DMS114 treated with DMSO at 0.1 percent for 48 hours (cell line): ENCODE measurements at regions not wholly inside any gene's neighbourhood (a gene's known extent, or its start where the extent isn't known, plus 50 kb on each side); places are given as distances from the start of the nearest gene placed in this dataset.
"Not testable (repeated sequence)": the region's sequence is repeated elsewhere in the genome, so short reads cannot be mapped to it uniquely, and the experiment has no call there.

Experiments
- DNase-seq: peaks from one replicate; lab custom pipeline; 2025; ENCODE audit not compliant: unreplicated experiment; lab: John Stamatoyannopoulos, UW

DNA sequence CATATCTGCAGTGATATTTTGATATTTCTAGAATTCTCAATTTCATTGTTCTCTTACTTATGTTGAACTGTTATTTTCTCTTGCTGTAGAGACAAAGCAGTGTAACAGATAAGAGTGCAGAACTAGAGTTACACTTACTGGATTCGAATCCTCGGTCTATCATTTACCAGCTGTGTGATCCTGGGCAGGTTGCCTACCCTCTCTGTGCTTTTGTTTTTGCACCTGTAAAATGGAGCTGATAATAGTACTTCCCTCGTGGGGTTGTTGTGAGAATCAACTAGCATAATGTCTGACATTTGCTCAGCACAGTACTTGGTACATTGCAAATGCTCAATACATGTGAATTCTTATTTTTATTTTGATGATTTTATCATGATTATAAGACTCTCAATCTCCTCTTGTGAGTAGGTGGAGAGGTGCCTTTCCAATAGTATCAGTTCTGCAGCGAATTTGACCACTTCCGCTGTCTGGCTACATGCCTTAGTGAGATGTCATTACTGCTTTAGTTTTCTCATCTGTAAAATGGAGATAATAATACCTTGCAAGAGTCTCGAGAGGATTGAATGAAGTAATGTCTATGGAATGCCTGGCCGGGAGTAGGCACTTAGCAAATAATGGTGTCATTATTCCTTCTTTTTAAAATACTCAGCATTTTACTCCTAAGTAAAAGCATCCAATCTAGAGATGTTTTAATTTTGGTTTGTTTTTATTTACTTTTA, 312.2 kb upstream of the MAF start:
- no peak for DNase-seq

DNA sequence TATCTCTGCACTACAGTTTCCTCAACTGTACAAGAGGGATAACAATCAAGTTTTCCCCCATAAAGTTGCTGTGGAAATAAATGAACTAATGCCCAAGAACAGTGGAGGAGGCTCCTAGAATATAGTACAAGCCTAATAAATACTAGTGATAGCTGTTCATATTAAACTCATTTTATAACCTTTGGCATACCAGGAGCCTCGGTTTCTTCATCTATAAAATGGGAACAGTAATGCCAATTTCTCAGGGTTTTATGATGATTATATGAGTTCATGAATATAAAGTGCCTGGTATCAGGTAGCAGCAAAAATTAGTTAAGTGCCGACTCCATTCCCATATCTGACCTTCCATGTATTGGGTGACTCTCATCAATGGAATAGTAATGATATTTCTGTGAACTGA, 311.1 kb upstream of the MAF start:
- DNase-seq, result no peak

DNA sequence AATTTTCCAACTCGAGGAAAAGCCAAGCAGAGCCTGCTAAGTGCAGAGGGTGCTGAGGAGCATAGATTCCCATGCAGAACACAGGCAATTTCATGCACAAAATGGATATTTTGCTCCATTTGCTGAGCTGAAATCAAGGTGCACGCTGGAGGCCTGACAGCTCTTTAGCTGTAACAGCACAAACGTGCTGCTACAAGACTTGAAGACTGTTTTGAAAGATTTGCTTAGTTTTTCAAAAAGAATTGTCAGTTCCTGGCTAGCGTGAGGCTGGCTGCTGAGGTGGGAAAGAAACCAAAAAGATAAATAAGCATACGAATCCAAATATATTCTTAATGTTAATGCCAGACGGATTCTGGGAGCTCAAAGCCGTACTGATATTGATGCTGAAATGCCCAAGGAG, 309.0 kb upstream of the MAF start:
- DNase-seq, result no peak

DNA sequence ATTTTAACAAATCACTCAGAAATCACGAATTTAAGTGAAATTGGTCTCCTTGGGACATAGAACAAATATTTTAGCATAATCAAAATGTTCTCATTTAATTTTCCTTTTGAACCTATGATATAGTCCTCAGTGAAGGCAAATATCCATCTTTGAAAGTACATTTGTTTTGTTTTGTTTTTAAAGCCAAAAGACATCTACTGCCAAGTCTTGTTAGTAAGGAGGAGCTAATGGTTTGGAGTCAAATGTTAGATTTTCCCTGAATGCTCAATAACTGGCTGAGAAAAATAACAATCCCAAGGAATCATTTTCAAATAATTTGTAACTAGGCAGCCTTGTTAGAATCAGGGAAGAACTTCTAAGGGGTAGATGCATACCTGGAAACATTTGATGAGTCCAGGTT, 302.9 kb upstream of the MAF start:
- DNase-seq, result no peak

DNA sequence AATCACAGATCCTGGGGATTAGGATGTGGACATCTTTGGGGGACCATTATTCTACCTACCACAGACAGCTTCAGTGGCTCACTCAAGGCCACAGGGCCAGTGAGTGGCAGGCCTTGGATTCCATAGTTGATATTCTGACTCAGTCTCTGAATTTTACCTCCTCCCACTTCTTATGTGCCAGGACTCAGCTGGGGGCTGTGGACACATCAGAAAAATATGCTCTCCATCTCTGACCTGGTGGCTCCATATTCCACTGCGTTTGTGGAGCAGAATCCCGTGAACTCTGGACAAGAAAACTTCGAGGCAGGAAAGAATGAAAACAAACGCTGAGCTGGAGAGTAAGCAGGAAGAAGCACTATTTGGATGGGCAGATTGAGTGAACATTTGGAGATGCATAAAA, 301.8 kb upstream of the MAF start:
- no peak for DNase-seq

DNA sequence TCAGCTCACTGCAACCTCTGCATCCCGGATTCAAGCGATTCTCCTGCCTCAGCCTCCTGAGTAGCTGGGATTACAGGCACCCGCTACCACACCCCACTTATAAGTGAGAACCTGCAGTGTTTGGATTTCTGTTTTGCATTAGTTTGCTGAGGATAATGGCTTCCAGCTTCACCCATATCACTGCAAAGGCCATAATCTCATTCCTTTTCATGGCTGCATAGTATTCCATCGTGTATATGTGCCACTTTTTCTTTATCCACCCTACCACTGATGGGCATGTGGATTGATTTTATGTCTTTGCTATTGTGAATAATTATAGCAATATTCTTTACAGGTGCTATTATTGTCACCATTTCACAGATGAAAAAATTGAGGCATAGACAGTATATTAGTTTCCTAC, 301.0 kb upstream of the MAF start:
- no peak for DNase-seq

DNA sequence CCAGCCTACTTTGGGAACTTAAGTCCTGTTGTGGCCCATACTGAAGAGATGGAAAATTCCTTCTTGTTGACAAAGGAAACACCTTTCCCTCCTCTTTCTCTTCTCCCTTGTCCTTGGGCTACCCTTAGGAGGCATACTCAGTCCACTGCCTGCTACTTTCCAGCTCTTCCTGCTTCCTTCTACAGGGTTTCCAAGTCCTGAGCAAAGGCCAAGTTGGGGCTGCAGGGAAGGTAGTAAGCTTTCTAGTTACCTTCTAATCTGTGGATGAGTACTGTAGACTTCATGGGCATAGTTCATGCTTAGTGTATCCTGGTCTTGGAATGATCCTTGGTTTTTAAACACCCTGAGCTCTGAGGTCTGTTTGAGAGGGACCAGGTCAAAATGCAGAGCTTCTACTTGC, 299.2 kb upstream of the MAF start:
- DNase-seq, result no peak

DNA sequence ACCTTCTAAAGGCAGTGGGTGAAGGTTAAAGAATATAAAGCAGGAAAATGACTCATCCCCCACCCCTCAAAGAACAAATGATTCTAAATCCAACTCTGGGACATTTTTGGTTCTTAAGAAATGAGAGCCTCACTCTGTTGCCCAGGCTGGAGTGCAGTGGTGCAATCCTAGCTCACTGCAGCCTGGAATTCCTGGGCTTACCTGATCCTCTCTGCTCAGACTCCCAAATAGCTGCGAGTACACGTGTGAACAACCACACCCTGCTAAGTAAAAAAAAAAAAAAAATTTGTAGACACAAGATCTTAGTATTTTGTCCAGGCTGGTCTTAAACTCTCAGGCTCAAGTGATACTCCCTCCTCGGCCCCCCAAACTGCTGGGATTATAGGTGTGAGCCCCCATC, 298.8 kb upstream of the MAF start:
- no peak for DNase-seq

DNA sequence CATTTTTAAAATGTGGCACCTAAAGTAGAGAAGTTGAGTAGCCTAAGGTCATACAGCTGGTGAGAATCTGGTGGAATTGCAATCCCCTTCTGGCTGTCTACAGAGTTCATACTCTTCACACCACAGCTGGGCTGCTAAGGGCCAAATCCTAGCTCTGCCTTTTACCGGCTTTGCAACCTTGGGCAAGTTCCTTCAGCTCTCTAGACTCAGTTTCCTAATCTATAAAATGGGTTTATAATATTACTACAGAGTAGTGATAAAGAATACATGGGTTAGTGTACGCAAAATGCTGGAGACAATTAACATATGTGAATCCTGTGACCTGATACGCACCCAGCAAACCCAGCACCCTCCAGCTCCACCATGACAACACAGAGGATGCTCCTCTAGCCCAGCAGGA, 298.2 kb upstream of the MAF start:
- no peak for DNase-seq

DNA sequence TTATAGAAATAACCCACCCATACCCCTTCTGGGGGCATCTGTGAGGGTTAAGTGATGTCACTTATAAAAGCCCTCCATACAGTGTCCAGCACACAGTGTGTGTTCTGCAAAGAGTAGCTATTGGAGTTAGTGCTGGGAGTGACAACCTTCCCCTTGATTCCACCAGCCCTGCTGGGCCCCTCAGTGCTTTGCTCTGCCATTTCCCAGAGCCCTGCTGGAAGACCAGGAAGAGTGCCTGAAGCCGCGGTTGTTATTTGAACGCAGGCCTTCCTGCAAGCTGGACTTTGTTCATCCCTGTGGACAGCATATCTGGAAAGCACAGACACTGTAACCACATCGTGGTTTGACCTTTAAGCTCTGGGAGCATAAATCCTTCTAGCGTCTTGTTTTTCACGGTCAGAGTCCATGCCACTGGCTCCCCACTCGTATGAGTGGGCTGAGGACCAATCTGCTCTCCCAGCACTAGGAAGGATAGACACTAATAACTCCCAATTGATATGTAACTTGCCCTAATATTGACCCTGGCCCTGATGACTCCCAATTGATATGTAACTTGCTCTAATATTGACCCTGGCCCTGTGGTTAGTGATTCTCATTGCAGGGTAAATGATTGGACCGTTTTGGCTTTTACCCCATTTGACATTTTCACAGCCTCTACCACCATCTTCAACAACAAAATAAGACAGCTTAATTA, 297.1 kb upstream of the MAF start:
- no peak for DNase-seq

DNA sequence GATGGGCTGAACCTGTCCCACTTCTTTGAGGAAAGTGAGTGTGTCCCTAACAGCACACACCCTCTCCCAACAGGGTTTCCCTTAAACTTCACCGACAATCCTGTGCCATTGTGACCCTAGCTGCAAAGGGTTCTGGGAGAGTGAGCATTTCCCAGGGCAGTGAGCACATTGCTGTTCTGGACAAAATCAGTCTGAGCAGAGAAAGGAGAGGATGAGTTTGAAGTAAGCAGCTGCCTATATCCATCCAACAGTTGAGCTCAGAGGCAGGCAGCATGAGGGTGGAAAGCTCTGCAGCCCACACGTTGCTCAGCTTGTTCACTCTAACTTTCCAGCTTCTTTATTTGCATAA, 296.5 kb upstream of the MAF start:
- no peak for DNase-seq

DNA sequence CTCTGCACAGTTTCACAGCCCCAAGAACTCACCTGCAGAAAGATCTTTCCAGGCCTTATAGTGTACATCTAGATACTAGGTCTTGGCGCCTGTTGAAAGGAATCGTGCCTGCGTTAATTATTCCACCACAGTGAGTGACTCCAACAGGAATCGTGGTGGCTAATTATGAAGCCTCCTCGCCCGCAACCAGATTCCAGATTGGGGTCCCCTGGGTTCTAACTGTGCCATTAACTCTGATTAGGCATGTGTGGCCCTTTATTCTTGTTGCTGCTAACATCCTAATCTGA, 295.3 kb upstream of the MAF start:
- no peak for DNase-seq

DNA sequence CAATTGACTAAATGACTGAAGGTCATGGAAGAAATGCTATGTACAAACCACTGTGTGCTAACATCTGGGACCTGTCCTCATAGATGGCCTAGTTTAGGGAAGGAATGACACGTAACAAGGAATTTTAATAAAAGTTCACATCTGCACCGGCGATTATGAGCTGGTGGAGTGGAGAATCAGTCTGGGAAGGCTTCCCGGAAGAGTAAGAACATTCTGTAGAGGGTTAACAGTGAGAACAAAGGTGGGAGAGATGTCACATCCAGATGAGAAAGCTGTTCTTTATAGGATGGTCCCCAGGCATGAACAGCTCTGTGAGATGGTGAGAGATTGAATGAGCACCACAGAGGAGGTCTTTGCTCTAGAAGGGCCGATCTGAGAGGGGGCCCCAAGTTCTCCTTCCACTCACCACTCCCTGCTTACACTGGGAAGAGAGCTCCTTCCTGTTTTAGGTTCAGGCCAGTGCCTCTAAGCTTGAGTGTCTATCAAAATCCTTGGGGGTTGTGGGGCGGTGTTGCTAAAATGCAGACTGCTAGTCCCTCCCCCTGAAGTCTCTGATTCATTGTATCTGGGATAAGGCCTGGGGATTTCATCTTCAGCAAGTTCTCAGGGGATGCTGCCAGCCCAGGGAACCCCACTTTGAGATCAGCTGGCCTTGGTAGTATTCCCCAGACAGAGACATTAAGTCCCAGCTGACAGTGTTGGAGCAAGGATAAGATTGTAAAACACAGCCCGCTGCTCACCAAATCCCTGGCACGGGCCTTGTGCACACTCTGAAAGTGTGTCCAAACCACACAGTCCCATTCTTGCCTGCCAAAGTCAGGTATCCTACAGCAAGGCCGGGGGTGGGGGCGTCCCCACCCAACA, 294.7 kb upstream of the MAF start:
- no peak for DNase-seq

DNA sequence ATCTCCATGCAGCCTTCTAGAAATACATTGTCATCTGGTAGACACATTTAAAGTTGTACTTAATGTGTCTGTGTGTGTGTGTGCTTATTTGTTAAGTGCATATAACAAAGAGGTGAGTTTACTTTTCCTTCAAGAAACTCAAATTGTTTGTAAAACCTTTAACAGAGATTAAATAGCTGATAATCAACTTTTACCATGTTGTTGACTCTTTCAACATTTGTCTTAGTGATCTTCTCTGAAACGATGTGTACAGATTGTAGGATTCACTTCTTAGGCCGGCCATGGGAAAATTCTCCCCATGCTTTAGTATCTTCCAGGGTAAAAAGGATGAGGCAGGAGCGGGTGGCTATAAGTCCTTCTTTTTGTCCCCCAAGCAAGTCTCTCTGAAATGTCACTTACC, 292.9 kb upstream of the MAF start:
- no peak for DNase-seq

DNA sequence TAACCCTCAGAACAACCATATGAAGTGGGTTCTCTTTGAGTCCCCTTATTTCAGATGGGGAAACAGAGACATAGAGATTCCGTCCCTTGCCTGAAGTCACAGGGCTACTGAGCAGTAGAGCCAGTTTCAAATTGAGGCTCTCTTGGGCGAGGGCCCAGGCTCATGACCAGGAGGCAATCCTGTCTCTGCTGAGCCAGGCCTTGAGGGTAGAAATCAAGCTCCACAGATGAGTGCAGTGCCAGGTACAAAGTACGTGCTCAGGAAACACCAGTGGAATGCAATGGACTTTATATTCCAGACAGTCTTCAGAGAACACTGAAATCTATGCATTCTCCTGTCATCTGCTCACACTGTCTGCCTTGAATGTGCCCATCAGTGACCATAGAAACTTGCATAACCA, 291.7 kb upstream of the MAF start:
- no peak for DNase-seq

DNA sequence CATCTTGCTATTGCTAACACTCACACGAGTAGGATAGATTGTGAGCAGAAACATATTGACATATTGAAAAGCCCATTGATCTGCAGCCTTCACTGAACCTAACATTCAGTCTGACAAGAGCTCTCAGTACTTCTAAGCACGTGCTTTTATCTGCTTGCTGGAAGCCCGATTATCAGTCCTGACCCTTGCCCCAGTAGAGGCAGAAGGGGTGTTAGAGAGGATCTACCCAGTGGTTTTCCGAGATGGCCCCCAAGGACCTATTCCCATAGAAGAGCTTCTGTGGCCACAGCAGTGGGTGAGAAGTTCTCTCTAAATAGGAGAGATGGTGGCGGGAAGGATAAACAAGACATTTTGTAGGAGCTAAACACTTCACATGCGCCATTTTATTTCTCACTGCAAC, 290.9 kb upstream of the MAF start:
- no peak for DNase-seq

DNA sequence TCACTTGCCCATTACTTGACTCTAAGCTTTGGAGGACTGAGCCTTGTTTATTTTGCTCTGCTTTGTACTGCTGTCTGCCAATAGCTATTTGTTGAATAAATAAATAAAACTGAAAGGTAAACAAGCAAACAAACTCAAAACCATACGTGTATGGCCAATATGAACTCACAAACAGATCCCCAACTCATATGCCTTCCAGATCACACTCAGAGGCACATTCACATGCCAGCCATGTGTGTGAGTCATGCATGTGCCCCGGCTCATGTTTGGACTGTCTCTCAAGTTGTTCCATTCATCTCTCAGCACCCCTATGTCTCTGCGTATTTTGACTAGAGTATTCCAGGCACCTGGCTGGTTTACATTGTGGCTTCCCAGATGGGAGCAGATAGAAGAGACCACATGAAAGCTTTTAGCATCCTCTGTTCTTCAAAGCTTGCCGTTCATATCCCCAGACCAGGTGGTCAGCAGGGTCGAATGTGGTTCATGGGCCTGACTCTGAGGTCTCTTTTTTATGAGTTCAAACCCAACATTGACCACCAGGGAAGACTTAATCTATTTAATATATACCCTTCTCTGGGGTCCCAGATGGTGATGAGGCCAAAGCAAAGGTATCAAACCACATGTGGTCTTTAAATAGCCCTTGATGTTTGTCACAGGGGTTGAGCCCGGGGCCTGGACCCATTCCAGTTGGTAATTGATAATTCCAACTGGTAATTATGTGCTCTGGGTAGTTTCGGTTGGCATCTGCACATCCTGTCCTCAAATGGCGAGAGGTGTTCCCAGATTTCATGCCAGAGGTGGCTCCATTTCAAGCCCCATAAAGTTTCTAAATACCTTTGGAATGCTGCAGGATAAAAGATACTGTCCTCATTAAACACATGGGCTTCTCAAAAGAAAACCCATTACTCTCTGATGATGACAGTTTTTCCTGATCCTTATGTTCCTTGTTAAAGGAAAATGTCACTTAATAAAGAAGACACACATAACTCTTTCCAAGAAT, 287.3 kb upstream of the MAF start:
- no peak for DNase-seq

DNA sequence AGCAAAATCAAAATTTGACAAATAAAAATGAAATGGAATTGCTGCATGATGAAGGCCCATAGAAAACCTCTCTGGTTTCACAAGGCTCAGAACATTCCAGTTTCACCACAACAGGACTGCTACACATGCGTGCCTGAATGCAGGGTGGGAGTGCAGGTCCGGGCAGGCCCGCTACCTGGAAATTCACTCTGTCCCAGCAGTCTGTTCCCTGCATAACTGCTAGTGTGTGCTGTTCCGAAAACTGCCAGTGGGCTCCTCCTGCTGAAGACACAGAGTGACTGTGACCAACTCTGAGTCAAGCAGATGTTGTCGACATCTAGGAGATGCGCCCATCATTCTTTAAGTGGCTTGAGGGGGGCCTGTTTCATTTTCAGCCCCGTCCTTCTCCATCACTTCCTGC, 284.8 kb upstream of the MAF start:
- DNase-seq, result no peak

DNA sequence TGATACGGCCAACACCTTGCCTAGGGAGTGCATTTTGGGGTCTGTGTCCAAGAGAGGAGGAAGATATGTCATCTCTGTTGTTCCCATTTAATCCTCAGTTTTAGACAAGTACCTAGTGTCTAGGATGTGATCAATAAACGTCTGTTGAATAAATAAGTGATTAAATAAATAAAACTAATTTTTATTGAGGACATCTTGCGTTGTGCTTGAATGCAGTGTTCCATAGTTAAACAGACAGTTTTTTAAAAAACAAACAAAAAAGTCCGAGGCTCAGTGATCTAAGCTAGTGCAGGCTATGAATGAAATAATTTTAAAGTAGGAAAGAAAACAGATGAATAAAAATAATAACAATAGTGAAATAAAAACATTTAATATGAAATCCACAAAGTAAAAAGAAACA, 283.0 kb upstream of the MAF start:
- DNase-seq, result no peak

DNA sequence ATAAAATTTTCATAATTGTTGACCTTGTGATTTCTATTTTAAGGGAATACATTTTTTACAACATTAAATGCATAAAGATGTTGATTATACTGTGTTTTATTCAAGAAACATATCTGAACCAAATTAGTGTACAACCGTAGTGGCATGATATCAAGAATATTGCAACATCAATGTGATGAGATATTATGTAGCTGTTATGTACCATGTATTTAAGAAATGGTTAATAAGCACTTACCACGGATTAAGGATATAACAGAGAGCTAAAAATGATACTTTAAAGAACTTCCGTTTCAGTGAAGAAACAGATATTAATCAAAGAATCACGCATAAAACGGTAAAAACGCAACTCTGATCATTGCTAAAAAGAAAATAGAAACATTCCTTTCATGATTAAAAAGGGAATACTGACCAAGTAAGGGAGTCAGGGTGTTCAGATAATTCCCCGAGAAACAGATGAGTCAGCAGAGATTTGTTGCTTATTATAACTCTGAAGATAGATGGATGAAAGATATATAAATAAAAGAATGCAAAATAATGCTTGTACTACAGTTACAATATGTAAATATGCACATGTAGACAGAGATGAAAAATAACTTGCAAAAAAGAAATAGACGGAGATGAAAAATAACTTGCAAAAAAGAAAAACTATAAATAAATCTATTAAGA, 281.9 kb upstream of the MAF start:
- no peak for DNase-seq

DNA sequence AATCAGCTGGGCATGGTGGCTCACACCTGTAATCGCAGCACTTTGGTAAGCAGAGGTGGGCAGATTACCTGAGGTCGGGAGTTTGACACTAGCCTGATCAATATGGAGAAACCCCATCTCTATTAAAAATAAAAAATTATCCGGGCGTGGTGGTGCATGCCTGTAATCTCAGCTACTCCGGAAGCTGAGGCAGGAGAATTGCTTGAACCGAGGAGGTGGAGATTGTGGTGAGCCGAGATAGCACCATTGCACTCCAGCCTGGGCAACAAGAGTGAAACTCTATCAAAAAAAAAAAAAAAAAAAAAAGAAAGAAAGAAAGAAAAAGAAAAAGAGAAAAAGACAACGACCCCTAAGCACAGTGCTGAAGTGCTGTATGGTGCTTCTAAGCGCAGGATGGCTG, 280.6 kb upstream of the MAF start:
- not testable (repeated sequence) for DNase-seq
